AG04449 (cell line): ENCODE measurements at regions not wholly inside any gene's neighbourhood (a gene's known extent, or its start where the extent isn't known, plus 50 kb on each side); places are given as distances from the start of the nearest gene placed in this dataset.
"Not testable (repeated sequence)": the region's sequence is repeated elsewhere in the genome, so short reads cannot be mapped to it uniquely, and the experiment has no call there.

Experiments used
- CTCF ChIA-PET: fragments of 350-600 bp; formaldehyde crosslinking; extraction: SDS; loops from one replicate; lab custom pipeline; 2021; ENCODE audit warnings: antibody characterized with exemption; lab: Yijun Ruan, JAX
- POLR2A ChIA-PET: fragments of 400-600, 350-600 bp; formaldehyde crosslinking; extraction: SDS; loops from one replicate; lab custom pipeline; 2020; ENCODE audit warnings: antibody characterized with exemption, inconsistent platforms; lab: Yijun Ruan, JAX
- DNase-seq: peaks from one replicate; pipeline ENCODE4 v3.0.0-alpha.2; 2010; ENCODE audit warnings: low read depth, low spot score
- H3K4me3 ChIP-seq: 2 replicates; pipeline ENCODE4 v1.5.1; 2011; ENCODE audit warnings: low read depth, mild to moderate bottlenecking, control low read depth, low read length
- TF ChIP-seq, protein P1 (sequence below): IDR thresholded peaks from one replicate; pipeline ENCODE4 v1.5.1; 2011; ENCODE audit warnings: mild to moderate bottlenecking, moderate library complexity, low read length, control low read depth, inconsistent platforms; ENCODE audit not compliant: insufficient read depth; ENCODE audit errors: missing control alignments

GRCh38 chr7:152947686-152948085 lies 188.1 kb downstream of the ACTR3B start:
- no peak overlapping the region for H3K4me3 ChIP-seq
- POLR2A ChIA-PET, result no interaction called here
- TF ChIP-seq, protein P1, sequence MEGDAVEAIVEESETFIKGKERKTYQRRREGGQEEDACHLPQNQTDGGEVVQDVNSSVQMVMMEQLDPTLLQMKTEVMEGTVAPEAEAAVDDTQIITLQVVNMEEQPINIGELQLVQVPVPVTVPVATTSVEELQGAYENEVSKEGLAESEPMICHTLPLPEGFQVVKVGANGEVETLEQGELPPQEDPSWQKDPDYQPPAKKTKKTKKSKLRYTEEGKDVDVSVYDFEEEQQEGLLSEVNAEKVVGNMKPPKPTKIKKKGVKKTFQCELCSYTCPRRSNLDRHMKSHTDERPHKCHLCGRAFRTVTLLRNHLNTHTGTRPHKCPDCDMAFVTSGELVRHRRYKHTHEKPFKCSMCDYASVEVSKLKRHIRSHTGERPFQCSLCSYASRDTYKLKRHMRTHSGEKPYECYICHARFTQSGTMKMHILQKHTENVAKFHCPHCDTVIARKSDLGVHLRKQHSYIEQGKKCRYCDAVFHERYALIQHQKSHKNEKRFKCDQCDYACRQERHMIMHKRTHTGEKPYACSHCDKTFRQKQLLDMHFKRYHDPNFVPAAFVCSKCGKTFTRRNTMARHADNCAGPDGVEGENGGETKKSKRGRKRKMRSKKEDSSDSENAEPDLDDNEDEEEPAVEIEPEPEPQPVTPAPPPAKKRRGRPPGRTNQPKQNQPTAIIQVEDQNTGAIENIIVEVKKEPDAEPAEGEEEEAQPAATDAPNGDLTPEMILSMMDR, result no peak
- DNase-seq, result no peak
- CTCF ChIA-PET, result no interaction called here

DNA sequence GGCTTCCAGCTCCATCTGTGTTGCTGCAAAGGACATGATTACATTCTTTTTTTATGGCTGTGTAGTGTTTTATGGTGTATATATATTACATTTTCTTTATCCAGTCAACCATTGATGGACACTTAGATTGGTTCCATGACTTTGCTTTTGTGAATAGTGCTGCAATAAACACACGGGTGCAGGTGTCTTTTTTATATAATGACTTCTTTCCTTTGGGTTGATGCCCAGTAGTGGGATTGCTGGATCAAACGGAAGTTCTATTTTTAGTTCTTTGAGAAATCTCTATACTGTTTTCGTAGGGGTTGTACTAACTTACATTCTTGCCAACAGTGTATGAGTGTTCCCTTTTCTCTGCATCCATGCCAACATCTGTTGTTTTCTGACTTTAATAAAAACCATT lies 189.7 kb downstream of the ACTR3B start:
- no peak for DNase-seq
- H3K4me3 ChIP-seq, result no peak overlapping the region
- CTCF ChIA-PET, result no interaction called here
- POLR2A ChIA-PET, result no interaction called here
- TF ChIP-seq, protein P1, result no peak

- no peak overlapping the region for H3K4me3 ChIP-seq
- ChIA-PET CTCF (no interaction called here), POLR2A (no interaction called here)
- TF ChIP-seq, protein P1, result no peak
- DNase-seq, result no peak
Measured at GRCh38 chr7:152949790-152950189, 190.2 kb downstream of the ACTR3B start.

DNA sequence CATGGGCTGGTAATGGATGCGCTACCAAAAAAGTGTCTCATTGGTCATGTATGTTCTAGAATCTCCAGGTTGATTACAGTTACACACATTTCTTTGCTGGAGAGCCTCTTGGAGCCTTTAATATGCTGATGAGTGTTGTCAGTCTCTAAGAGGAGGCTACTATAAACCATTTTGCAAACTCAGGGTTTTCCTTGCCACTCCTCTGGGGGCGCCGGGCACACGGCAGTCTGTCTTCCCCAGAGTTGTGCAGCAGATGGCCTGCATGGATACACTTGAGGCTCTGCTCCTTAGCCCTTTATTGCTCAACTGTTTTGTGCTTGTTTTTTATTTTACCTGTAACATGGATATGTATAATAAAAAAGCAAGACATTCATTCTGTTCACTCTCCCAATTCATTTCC lies 196.5 kb downstream of the ACTR3B start:
- H3K4me3 ChIP-seq, result no peak overlapping the region
- ChIA-PET POLR2A (no interaction called here), CTCF (no interaction called here)
- TF ChIP-seq, protein P1, result no peak
- no peak for DNase-seq

DNA sequence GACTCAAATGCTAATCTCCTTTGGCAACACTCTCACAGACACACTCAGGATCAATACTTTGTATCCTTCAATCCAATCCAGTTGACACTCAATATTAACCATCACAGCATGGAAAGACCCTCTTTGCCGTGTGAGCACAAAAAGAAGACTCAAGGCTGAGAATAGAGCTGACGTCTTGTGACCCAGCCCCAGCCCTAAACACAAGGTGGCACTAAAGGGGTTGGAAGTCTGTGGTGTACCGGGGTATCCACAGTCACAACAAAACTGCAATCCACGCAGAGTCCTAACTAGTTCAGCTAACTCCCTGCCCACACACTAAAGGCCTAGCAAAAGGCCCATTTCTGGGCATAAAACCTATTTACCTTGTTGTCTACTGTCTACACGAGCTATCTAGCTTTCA lies 200.1 kb downstream of the ACTR3B start:
- TF ChIP-seq, protein P1, result no peak
- H3K4me3 ChIP-seq, result no peak overlapping the region
- DNase-seq, result no peak
- ChIA-PET POLR2A (no interaction called here), CTCF (no interaction called here)

DNA sequence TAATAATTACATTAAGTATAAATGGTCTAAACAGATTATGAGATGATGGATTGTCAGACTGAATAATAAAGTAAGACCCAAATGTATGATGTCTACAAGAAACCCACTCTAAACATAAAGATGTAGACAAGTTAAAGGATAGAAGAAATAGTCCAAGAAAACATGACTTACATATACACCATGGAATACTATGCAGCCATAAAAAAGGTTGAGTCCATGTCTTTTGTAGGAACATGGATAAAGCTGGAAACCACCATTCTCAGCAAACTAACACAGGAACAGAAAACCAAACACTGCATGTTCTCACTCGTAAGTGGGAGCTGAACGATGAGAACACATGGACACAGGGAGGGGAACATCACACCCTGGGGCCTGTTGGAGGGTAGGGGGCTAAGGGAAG lies 202.2 kb downstream of the ACTR3B start:
- H3K4me3 ChIP-seq, DNase-seq, POLR2A ChIA-PET, CTCF ChIA-PET: not testable (repeated sequence)

DNA sequence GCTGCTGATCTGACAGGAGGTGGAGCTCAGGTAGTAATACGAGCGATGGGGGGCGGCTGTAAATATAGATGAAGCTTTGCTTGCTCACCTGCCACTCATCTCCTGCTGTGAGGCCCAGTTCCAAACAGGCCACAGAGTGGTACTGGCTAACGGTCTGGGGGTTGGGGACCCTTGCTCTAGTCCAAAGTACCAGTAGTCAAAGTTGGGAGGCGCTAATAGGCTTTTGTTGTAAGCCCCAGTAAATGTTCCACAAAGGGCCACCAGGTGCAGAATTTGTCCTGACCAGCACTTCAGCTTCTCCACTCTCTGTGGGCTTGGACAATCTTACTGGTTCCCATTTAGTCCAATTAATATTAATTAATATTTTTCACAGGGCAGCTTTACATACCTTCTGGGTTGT lies 206.6 kb downstream of the ACTR3B start:
- TF ChIP-seq, protein P1, result no peak
- POLR2A ChIA-PET, result no interaction called here
- no peak overlapping the region for H3K4me3 ChIP-seq
- DNase-seq, result no peak
- CTCF ChIA-PET, result no interaction called here
